A549 (cell line): ENCODE measurements at regions not wholly inside any gene's neighbourhood (a gene's known extent, or its start where the extent isn't known, plus 50 kb on each side); places are given as distances from the start of the nearest gene placed in this dataset.

ENCODE experiments used
- ATAC-seq, 2 experiments: fragments of 200-7000 bp in 1 of 2; fragments of >200 bp in 1 of 2; cut with Nextera tagmentation in 1 of 2; cut with Tn5 transposase in 1 of 2; 3 replicates each; pipeline versions ENCODE4 v1.8.0 to v1.9.1; 2018 to 2020; ENCODE audit warnings: mild to moderate bottlenecking in 1 of 2, moderate library complexity in 1 of 2
- CTCF ChIA-PET: fragments of 300-600 bp; sonication (Branson Sonifier 250); formaldehyde crosslinking; extraction: SDS; loops from one replicate; lab custom pipeline; 2021; ENCODE audit warnings: antibody characterized with exemption, inconsistent platforms; lab: Yijun Ruan, JAX
- POLR2A ChIA-PET: fragments of 350-600 bp; formaldehyde crosslinking; extraction: SDS; loops from one replicate; lab custom pipeline; 2021; ENCODE audit warnings: antibody characterized with exemption, inconsistent platforms; lab: Yijun Ruan, JAX
- DNase-seq, 2 experiments: peaks; one replicate each; pipeline versions ENCODE4 v3.0.0 to v3.0.0-alpha.2; 2011 to 2016; ENCODE audit warnings: low read depth in 1 of 2, low spot score in 1 of 2
- FAIRE-seq: peaks from 2 replicates; lab custom pipeline; 2011; peaks lifted over from hg19 to GRCh38; lab: Jason Lieb, UNC
- H3K27ac ChIP-seq, 2 experiments: fragments of >200 bp; sonication (Bioruptor Twin); formaldehyde crosslinking; 3 replicates each; pipeline ENCODE4 v1.5.1; 2016 to 2017
- H3K4me1 ChIP-seq: fragments of >200 bp; sonication (Bioruptor Twin); formaldehyde crosslinking; 3 replicates; pipeline ENCODE4 v1.6.1; 2016
- H3K4me2 ChIP-seq: fragments of >200 bp; sonication (Bioruptor Twin); formaldehyde crosslinking; 3 replicates; pipeline ENCODE4 v1.6.1; 2016
- H3K4me3 ChIP-seq: fragments of >200 bp; sonication (Bioruptor Twin); formaldehyde crosslinking; 3 replicates; pipeline ENCODE4 v1.5.1; 2016
- H3K9me3 ChIP-seq: fragments of >200 bp; sonication (Bioruptor Twin); formaldehyde crosslinking; 3 replicates; pipeline ENCODE4 v1.6.1; 2016
- ATOH8 ChIP-seq: fragments of 250-450 bp; sonication (Bioruptor Pico); IDR thresholded peaks from 2 replicates; pipeline ENCODE4 v1.5.0; 2020; ENCODE audit warnings: low read depth, mild to moderate bottlenecking, moderate library complexity
- BCL3 ChIP-seq: fragments of >200 bp; sonication (Bioruptor Twin); formaldehyde crosslinking; IDR thresholded peaks from 3 replicates; pipeline ENCODE4 v1.6.1; 2016
- CTCF ChIP-seq: fragments of >200 bp; sonication (Bioruptor Twin); formaldehyde crosslinking; IDR thresholded peaks from 3 replicates; pipeline ENCODE4 v1.5.1; 2016
- ELK1 ChIP-seq: fragments of 150-350 bp; IDR thresholded peaks from 2 replicates; pipeline ENCODE4 v1.6.1; 2014; ENCODE audit warnings: low read depth, mild to moderate bottlenecking, low read length
- ESRRA ChIP-seq: fragments of 150-350 bp; IDR thresholded peaks from 2 replicates; pipeline ENCODE4 v1.6.1; 2014; ENCODE audit warnings: mild to moderate bottlenecking, low read length, borderline replicate concordance
- FOSB ChIP-seq: fragments of 250-450 bp; sonication (Bioruptor Pico); IDR thresholded peaks from 2 replicates; pipeline ENCODE4 v1.5.0; 2020; ENCODE audit warnings: mild to moderate bottlenecking, moderate library complexity
- FOXS1 ChIP-seq: fragments of 250-450 bp; sonication (Bioruptor Pico); IDR thresholded peaks from 2 replicates; pipeline ENCODE4 v1.5.0; 2020; ENCODE audit warnings: mild to moderate bottlenecking, moderate library complexity
- HDAC2 ChIP-seq: fragments of 200-600 bp; sonication (generic); IDR thresholded peaks from 2 replicates; pipeline ENCODE4 v1.6.1; 2016
- HES2 ChIP-seq: fragments of >200 bp; sonication (Bioruptor Twin); formaldehyde crosslinking; IDR thresholded peaks from 2 replicates; pipeline ENCODE4 v1.6.1; 2016
- HEYL ChIP-seq: fragments of 250-450 bp; sonication (Bioruptor Pico); IDR thresholded peaks from 2 replicates; pipeline ENCODE4 v1.8.0; 2021; ENCODE audit warnings: mild to moderate bottlenecking, moderate library complexity
- HOXB13 ChIP-seq: fragments of 250-450 bp; sonication (Bioruptor Pico); IDR thresholded peaks from 2 replicates; pipeline ENCODE4 v1.5.0; 2020; ENCODE audit warnings: low read depth, mild to moderate bottlenecking, moderate library complexity
- MYC ChIP-seq: IDR thresholded peaks from 2 replicates; pipeline ENCODE4 v1.6.1; 2012; ENCODE audit warnings: mild to moderate bottlenecking, inconsistent platforms, low read length, improper control_type of control experiment, borderline replicate concordance
- NFE2L2 ChIP-seq: fragments of 150-350 bp; conservative IDR thresholded peaks from 2 replicates; pipeline ENCODE4 v1.6.1; 2014; ENCODE audit warnings: low read length
- NPAS2 ChIP-seq: fragments of 250-450 bp; sonication (Bioruptor Pico); IDR thresholded peaks from 2 replicates; pipeline ENCODE4 v1.8.0; 2022; ENCODE audit warnings: mild to moderate bottlenecking, moderate library complexity, borderline replicate concordance
- NR3C1 ChIP-seq: fragments of >200 bp; sonication (Bioruptor Twin); formaldehyde crosslinking; IDR thresholded peaks from 3 replicates; pipeline ENCODE4 v1.6.1; 2017
- RFX5 ChIP-seq: fragments of 450-650 bp; IDR thresholded peaks from 2 replicates; pipeline ENCODE4 v1.7.1; 2014; ENCODE audit warnings: antibody characterized with exemption, mild to moderate bottlenecking, moderate library complexity
- RNF2 ChIP-seq: fragments of 200-600 bp; sonication (generic); IDR thresholded peaks from 2 replicates; pipeline ENCODE4 v1.6.1; 2016; ENCODE audit warnings: low read depth, mild to moderate bottlenecking, antibody characterized with exemption, moderate library complexity, borderline replicate concordance
- SREBF2 ChIP-seq: fragments of 450-650 bp; IDR thresholded peaks from 2 replicates; pipeline ENCODE4 v1.6.1; 2014; ENCODE audit warnings: mild to moderate bottlenecking, moderate library complexity
- ZC3H11A ChIP-seq: fragments of 450-650 bp; IDR thresholded peaks from 2 replicates; pipeline ENCODE4 v1.6.1; 2014; ENCODE audit warnings: antibody characterized with exemption, mild to moderate bottlenecking
- ZFP36 ChIP-seq: fragments of 450-650 bp; IDR thresholded peaks from 2 replicates; pipeline ENCODE4 v1.6.1; 2014; ENCODE audit warnings: borderline replicate concordance; ENCODE audit not compliant: partially characterized antibody
- WGBS: methylation state at CpG from one replicate; pipeline ENCODE4 v1.1.6; 2017; ENCODE audit errors: missing lambda C conversion rate; 5-methylcytosine and 5-hydroxymethylcytosine counted together
- TF ChIP-seq, protein P1 (sequence below): IDR thresholded peaks from 2 replicates; pipeline ENCODE4 v1.6.1; 2012

DNA sequence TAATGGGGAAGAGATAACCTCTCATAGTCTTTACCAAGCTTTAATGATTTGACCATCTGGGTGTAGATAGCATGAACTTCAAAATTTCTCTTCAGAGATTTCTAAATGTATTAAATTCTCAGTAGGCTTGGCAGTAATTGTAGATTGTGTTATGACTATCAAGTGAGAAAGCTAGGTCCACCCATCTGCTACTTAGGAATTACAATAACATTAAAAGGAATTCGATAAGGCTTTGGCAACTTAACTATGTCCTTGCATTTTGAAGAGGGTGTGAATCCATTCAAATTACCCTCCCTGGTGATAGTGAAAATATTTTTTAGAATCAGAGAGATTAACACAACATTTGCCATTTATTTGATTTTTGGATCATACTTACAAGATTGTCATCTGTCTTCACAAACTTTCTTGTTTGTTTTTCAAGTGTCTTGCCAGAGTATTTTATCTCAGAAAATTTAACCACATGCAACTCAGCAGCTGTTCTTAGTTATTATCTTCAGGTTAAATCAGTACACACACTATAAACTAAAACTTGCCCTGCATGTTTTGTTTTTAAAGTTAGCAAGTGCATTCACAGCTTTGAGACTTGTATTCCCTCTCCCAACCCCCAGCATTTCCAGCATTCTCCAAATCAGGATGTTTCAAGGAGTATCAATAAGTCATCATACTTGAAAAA, 69.6 kb upstream of the COL8A1 start:
- Histone ChIP-seq H3K4me3 (no peak overlapping the region), H3K27ac (no peak overlapping the region), H3K4me1 (no peaks in the 10 kb centered on the region), H3K9me3 (no peaks in the 10 kb centered on the region), H3K4me2 (no peak overlapping the region)
- ATAC-seq: no peak
- TF ChIP-seq RFX5 (no peak), HES2 (no peak), ELK1 (no peak), ESRRA (no peak)
- TF ChIP-seq, protein P1, sequence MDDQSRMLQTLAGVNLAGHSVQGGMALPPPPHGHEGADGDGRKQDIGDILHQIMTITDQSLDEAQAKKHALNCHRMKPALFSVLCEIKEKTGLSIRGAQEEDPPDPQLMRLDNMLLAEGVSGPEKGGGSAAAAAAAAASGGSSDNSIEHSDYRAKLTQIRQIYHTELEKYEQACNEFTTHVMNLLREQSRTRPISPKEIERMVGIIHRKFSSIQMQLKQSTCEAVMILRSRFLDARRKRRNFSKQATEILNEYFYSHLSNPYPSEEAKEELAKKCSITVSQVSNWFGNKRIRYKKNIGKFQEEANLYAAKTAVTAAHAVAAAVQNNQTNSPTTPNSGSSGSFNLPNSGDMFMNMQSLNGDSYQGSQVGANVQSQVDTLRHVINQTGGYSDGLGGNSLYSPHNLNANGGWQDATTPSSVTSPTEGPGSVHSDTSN: no peak
- ChIA-PET POLR2A (no interaction called here), CTCF (interaction anchor here (0.5 kb wide), 1 partner anchor 69 kb away, joined by 6 read pairs; no protein-coding TSS in a partner anchor)
- FAIRE-seq: no peak
- DNase-seq: no peak
- WGBS: 0% methylated on average over 1 of the region's 1 CpG

DNA sequence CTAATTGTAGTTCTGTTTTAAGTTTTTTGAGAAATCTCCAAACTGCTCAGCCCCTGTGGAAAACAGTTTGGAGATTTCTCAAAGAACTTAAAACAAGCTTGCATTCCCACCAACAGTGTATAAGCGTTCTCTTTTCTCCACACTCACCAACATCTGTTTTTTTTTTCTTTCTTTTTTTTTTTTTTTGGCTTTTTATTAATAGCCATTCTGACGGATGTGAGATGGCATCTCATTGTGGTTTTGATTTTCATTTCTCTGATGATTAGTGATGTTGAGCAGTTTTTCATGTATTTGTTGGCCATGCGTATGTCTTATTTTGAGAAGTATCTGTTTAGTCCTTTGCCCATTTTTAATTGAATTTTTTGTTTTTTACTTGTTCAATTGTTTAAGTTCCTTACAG, 73.1 kb upstream of the COL8A1 start:
- ATAC-seq: no peak
- CTCF ChIA-PET: no interaction called here
- Histone ChIP-seq H3K9me3 (no peaks in the 10 kb centered on the region), H3K4me2 (no peak overlapping the region), H3K27ac (no peak overlapping the region)
- WGBS: 47% methylated on average over 3 of the region's 3 CpGs
- TF ChIP-seq HOXB13 (CRISPR knock-in tag) (no peak), MYC (no peak), NPAS2 (CRISPR knock-in tag) (no peak), NFE2L2 (no peak), ZFP36 (no peak), RFX5 (no peak), ZC3H11A (no peak), FOXS1 (CRISPR knock-in tag) (no peak), CTCF (no peak), HDAC2 (no peak), RNF2 (no peak), BCL3 (no peak), HEYL (CRISPR knock-in tag) (no peak), ATOH8 (CRISPR knock-in tag) (no peak), SREBF2 (no peak), NR3C1 (no peak), FOSB (no peak), ELK1 (no peak)
- TF ChIP-seq, all 56 proteins: peak for 0
- no peak for FAIRE-seq
- no peaks in the 10 kb centered on the region for H3K4me1 ChIP-seq
- DNase-seq: no peak
- H3K4me3 ChIP-seq: no peak overlapping the region
- POLR2A ChIA-PET: no interaction called here
